H9 (cell line): ENCODE measurements at regions not wholly inside any gene's neighbourhood (a gene's known extent, or its start where the extent isn't known, plus 50 kb on each side); places are given as distances from the start of the nearest gene placed in this dataset.

Experiments used
- DNase-seq: peaks from one replicate; pipeline ENCODE4 v3.0.0-alpha.2; 2017
- H2AFZ ChIP-seq: one replicate; pipeline ENCODE4 v1.6.1; 2013; ENCODE audit warnings: mild to moderate bottlenecking, low read length, control low read depth, moderate library complexity
- H2AK5ac ChIP-seq: 2 replicates; pipeline ENCODE4 v1.6.1; 2013; ENCODE audit warnings: low read length, control low read depth, mixed read lengths; ENCODE audit not compliant: insufficient read length
- H2BK120ac ChIP-seq: one replicate; pipeline ENCODE4 v1.6.1; 2013; ENCODE audit warnings: low read depth, mild to moderate bottlenecking, low read length, control low read depth, inconsistent platforms; ENCODE audit not compliant: poor library complexity, severe bottlenecking
- H2BK12ac ChIP-seq: 2 replicates; pipeline ENCODE4 v1.6.1; 2013; ENCODE audit warnings: low read length, control low read depth, mixed read lengths, low read depth; ENCODE audit not compliant: insufficient read length
- H2BK15ac ChIP-seq: 2 replicates; pipeline ENCODE4 v1.6.1; 2013; ENCODE audit warnings: low read depth, low read length, control low read depth
- H2BK20ac ChIP-seq: one replicate; pipeline ENCODE4 v1.6.1; 2013; ENCODE audit warnings: low read depth, mild to moderate bottlenecking, low read length, control low read depth, inconsistent platforms; ENCODE audit not compliant: poor library complexity, severe bottlenecking
- H2BK5ac ChIP-seq: 2 replicates; pipeline ENCODE4 v1.6.1; 2013; ENCODE audit warnings: low read length, control low read depth, mixed read lengths; ENCODE audit not compliant: insufficient read length
- H3K14ac ChIP-seq: 2 replicates; pipeline ENCODE4 v1.6.1; 2013; ENCODE audit warnings: low read length, control low read depth; ENCODE audit not compliant: insufficient read depth
- H3K18ac ChIP-seq: 2 replicates; pipeline ENCODE4 v1.6.1; 2013; ENCODE audit warnings: low read depth, mild to moderate bottlenecking, mixed read lengths, low read length, control low read depth; ENCODE audit not compliant: insufficient read length
- H3K23ac ChIP-seq: 2 replicates; pipeline ENCODE4 v1.6.1; 2013; ENCODE audit warnings: low read length, control low read depth, mixed read lengths, low read depth; ENCODE audit not compliant: insufficient read length
- H3K23me2 ChIP-seq: 2 replicates; pipeline ENCODE4 v1.6.1; 2013; ENCODE audit warnings: low read depth, mild to moderate bottlenecking, mixed read lengths, low read length, control low read depth; ENCODE audit not compliant: insufficient read length, poor library complexity, severe bottlenecking
- H3K27ac ChIP-seq: 2 replicates; pipeline ENCODE4 v1.5.1; 2013; ENCODE audit warnings: low read length, control low read depth, mixed read lengths, low read depth; ENCODE audit not compliant: insufficient read length
- H3K27me3 ChIP-seq: 2 replicates; pipeline ENCODE4 v1.6.1; 2013; ENCODE audit warnings: low read length, control low read depth, inconsistent platforms; ENCODE audit not compliant: insufficient read depth
- H3K4ac ChIP-seq: 2 replicates; pipeline ENCODE4 v1.6.1; 2013; ENCODE audit warnings: low read depth, mild to moderate bottlenecking, control low read depth, inconsistent platforms, low read length, moderate library complexity
- H3K4me1 ChIP-seq: 2 replicates; pipeline ENCODE4 v1.6.1; 2013; ENCODE audit warnings: low read length, control low read depth, inconsistent platforms; ENCODE audit not compliant: insufficient read depth
- H3K4me2 ChIP-seq: 2 replicates; pipeline ENCODE4 v1.6.1; 2013; ENCODE audit warnings: low read length, control low read depth, mixed read lengths; ENCODE audit not compliant: insufficient read length, insufficient read depth
- H3K56ac ChIP-seq: 2 replicates; pipeline ENCODE4 v1.6.1; 2013; ENCODE audit warnings: low read depth, mild to moderate bottlenecking, mixed read lengths, low read length, control low read depth; ENCODE audit not compliant: insufficient read length
- H3K79me1 ChIP-seq: 2 replicates; pipeline ENCODE4 v1.6.1; 2013; ENCODE audit warnings: low read depth, mild to moderate bottlenecking, moderate library complexity, low read length, control low read depth, inconsistent platforms; ENCODE audit not compliant: insufficient read depth, poor library complexity, severe bottlenecking
- H3K79me2 ChIP-seq: 2 replicates; pipeline ENCODE4 v1.6.1; 2013; ENCODE audit warnings: low read length, control low read depth, inconsistent platforms; ENCODE audit not compliant: insufficient read depth
- H3K9ac ChIP-seq: 2 replicates; pipeline ENCODE4 v1.6.1; 2013; ENCODE audit warnings: low read length, control low read depth, mixed read lengths; ENCODE audit not compliant: insufficient read length; ENCODE audit errors: extremely low read depth
- H3K9me3 ChIP-seq: one replicate; pipeline ENCODE4 v1.6.1; 2013; ENCODE audit warnings: low read depth, low read length, inconsistent platforms; ENCODE audit not compliant: control insufficient read depth
- H3T11ph ChIP-seq: one replicate; pipeline ENCODE4 v1.6.1; 2013; ENCODE audit warnings: mild to moderate bottlenecking, low read length, control low read depth, inconsistent platforms
- H4K20me1 ChIP-seq: one replicate; pipeline ENCODE4 v1.6.1; 2013; ENCODE audit not compliant: control insufficient read depth, insufficient read length, insufficient read depth
- H4K5ac ChIP-seq: 2 replicates; pipeline ENCODE4 v1.6.1; 2013; ENCODE audit warnings: low read depth, mild to moderate bottlenecking, mixed read lengths, low read length, control low read depth; ENCODE audit not compliant: insufficient read length
- H4K8ac ChIP-seq: replicated peaks from 2 replicates; pipeline ENCODE4 v1.6.1; 2013; ENCODE audit warnings: low read length, control low read depth, mixed read lengths, low read depth; ENCODE audit not compliant: insufficient read length
- H4K91ac ChIP-seq: 2 replicates; pipeline ENCODE4 v1.6.1; 2013; ENCODE audit warnings: low read depth, mild to moderate bottlenecking, moderate library complexity, mixed read lengths, low read length, control low read depth; ENCODE audit not compliant: insufficient read length
- H3K27ac Mint-ChIP-seq, 3 experiments: 2 replicates in 2 of 3; 3 replicates in 1 of 3; pipeline ENCODE4 v1.8.0; 2020 to 2021; ENCODE audit warnings: mixed read lengths in 3 of 3, mild to moderate bottlenecking in 1 of 3, moderate library complexity in 1 of 3
- H3K27me3 Mint-ChIP-seq: 2 replicates; pipeline ENCODE4 v1.8.0; 2021; ENCODE audit warnings: low read depth, mild to moderate bottlenecking, moderate library complexity, mixed read lengths
- H3K36me3 Mint-ChIP-seq, 3 experiments: 2 replicates in 2 of 3; 3 replicates in 1 of 3; pipeline ENCODE4 v1.8.0; 2020 to 2021; ENCODE audit warnings: low read depth in 3 of 3, mixed read lengths in 3 of 3; ENCODE audit not compliant: insufficient read depth in 1 of 3
- H3K4me1 Mint-ChIP-seq, 2 experiments: 2 replicates each; pipeline ENCODE4 v1.8.0; 2020; ENCODE audit warnings: mixed read lengths in 2 of 2
- H3K4me3 Mint-ChIP-seq, 2 experiments: 2 replicates in 1 of 2; 3 replicates in 1 of 2; pipeline ENCODE4 v1.8.0; 2020 to 2021; ENCODE audit warnings: mild to moderate bottlenecking in 2 of 2, mixed read lengths in 2 of 2, moderate library complexity in 1 of 2
- H3K9me3 Mint-ChIP-seq, 2 experiments: 2 replicates in 1 of 2; 3 replicates in 1 of 2; pipeline ENCODE4 v1.8.0; 2020; ENCODE audit warnings: mild to moderate bottlenecking in 2 of 2, mixed read lengths in 2 of 2, moderate library complexity in 1 of 2
- CTCF ChIP-seq: fragments of 200-600 bp; sonication (generic); conservative IDR thresholded peaks from 3 replicates; pipeline ENCODE4 v1.8.0; 2021; ENCODE audit warnings: antibody characterized with exemption, mild to moderate bottlenecking
- WGBS: extraction: QIAGEN DNeasy Blood & Tissue Kit; methylation state at CpG from one replicate; pipeline ENCODE4 v1.1.7; 2013; ENCODE audit warnings: missing lambda C conversion rate, low lambda C conversion rate, mixed read lengths; ENCODE audit not compliant: insufficient read length; ENCODE audit errors: extremely low coverage; 5-methylcytosine and 5-hydroxymethylcytosine counted together

DNA sequence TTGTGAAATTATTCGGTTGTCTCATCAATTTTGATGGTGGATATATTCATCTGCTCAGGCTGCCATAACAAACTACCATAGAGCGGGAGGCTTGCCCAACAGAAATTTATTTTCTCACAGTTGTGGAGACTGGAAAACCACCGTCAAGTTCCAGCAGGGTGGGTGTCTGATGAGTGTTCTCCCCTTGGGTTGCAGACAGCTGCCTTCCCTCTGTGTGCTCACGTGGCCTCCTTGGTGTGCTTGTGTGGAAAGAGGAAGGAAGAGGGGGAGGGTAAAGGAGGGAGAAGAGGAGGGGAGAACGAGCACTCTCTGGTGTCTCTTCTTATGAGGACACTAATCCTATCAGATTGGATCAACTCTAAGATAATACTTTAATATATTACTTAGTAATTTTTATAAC, 123.8 kb upstream of the TEX13D start:
- Histone ChIP-seq H2BK15ac (no peak overlapping the region), H3K56ac (no peak overlapping the region), H3K27ac (no peak overlapping the region), H3K4me2 (no peak overlapping the region), H4K91ac (no peak overlapping the region), H3K9me3 (peaks cover 7% of the 10 kb centered on the region), H2BK5ac (no peak overlapping the region), H3K27me3 (no peaks in the 10 kb centered on the region), H4K20me1 (no peaks in the 10 kb centered on the region), H2BK20ac (no peak overlapping the region), H4K5ac (no peak overlapping the region), H2BK120ac (no peak overlapping the region), H3K79me2 (no peaks in the 10 kb centered on the region), H3K18ac (no peak overlapping the region), H3K23ac (no peak overlapping the region), H4K8ac (no peak overlapping the region), H2BK12ac (no peak overlapping the region), H3K9ac (no peak overlapping the region), H3T11ph (no peak overlapping the region), H3K4me1 (no peaks in the 10 kb centered on the region), H3K4ac (no peak overlapping the region), H2AFZ (no peak overlapping the region), H3K79me1 (no peaks in the 10 kb centered on the region), H3K14ac (no peak overlapping the region), H2AK5ac (no peak overlapping the region), H3K23me2 (no peaks in the 10 kb centered on the region)
- peaks cover 0 to 4% (median 3%) of the 10 kb centered on the region in 3 experiments; a peak in 3 of 7 replicates for H3K36me3 Mint-ChIP-seq
- H3K27ac Mint-ChIP-seq = peak overlapping the region in 1 of 3 experiments; percentile 92; a peak in 1 of 7 replicates
- no CpG with 5 or more reads among the region's 5 CpGs for WGBS
- H3K4me3 Mint-ChIP-seq = 0 out of 5 replicates have a peak overlapping the region, but pooled peaks of 1 of the 2 experiments have one; percentile 22
- TF ChIP-seq CTCF = no peak
- H3K4me1 Mint-ChIP-seq = peaks cover 4 to 5% of the 10 kb centered on the region in 2 experiments
- DNase-seq = no peak
- peaks cover 12 to 17% of the 10 kb centered on the region in 2 experiments for H3K9me3 Mint-ChIP-seq
- no peaks in the 10 kb centered on the region for H3K27me3 Mint-ChIP-seq
